H9 (cell line): ENCODE measurements at regions not wholly inside any gene's neighbourhood (a gene's known extent, or its start where the extent isn't known, plus 50 kb on each side); places are given as distances from the start of the nearest gene placed in this dataset.

Experiments used
- DNase-seq: peaks from one replicate; pipeline ENCODE4 v3.0.0-alpha.2; 2017
- H2AFZ ChIP-seq: one replicate; pipeline ENCODE4 v1.6.1; 2013; ENCODE audit warnings: mild to moderate bottlenecking, low read length, control low read depth, moderate library complexity
- H2AK5ac ChIP-seq: 2 replicates; pipeline ENCODE4 v1.6.1; 2013; ENCODE audit warnings: low read length, control low read depth, mixed read lengths; ENCODE audit not compliant: insufficient read length
- H2BK120ac ChIP-seq: one replicate; pipeline ENCODE4 v1.6.1; 2013; ENCODE audit warnings: low read depth, mild to moderate bottlenecking, low read length, control low read depth, inconsistent platforms; ENCODE audit not compliant: poor library complexity, severe bottlenecking
- H2BK12ac ChIP-seq: 2 replicates; pipeline ENCODE4 v1.6.1; 2013; ENCODE audit warnings: low read length, control low read depth, mixed read lengths, low read depth; ENCODE audit not compliant: insufficient read length
- H2BK15ac ChIP-seq: 2 replicates; pipeline ENCODE4 v1.6.1; 2013; ENCODE audit warnings: low read depth, low read length, control low read depth
- H2BK20ac ChIP-seq: one replicate; pipeline ENCODE4 v1.6.1; 2013; ENCODE audit warnings: low read depth, mild to moderate bottlenecking, low read length, control low read depth, inconsistent platforms; ENCODE audit not compliant: poor library complexity, severe bottlenecking
- H2BK5ac ChIP-seq: 2 replicates; pipeline ENCODE4 v1.6.1; 2013; ENCODE audit warnings: low read length, control low read depth, mixed read lengths; ENCODE audit not compliant: insufficient read length
- H3K14ac ChIP-seq: 2 replicates; pipeline ENCODE4 v1.6.1; 2013; ENCODE audit warnings: low read length, control low read depth; ENCODE audit not compliant: insufficient read depth
- H3K18ac ChIP-seq: 2 replicates; pipeline ENCODE4 v1.6.1; 2013; ENCODE audit warnings: low read depth, mild to moderate bottlenecking, mixed read lengths, low read length, control low read depth; ENCODE audit not compliant: insufficient read length
- H3K23ac ChIP-seq: 2 replicates; pipeline ENCODE4 v1.6.1; 2013; ENCODE audit warnings: low read length, control low read depth, mixed read lengths, low read depth; ENCODE audit not compliant: insufficient read length
- H3K23me2 ChIP-seq: 2 replicates; pipeline ENCODE4 v1.6.1; 2013; ENCODE audit warnings: low read depth, mild to moderate bottlenecking, mixed read lengths, low read length, control low read depth; ENCODE audit not compliant: insufficient read length, poor library complexity, severe bottlenecking
- H3K27ac ChIP-seq: 2 replicates; pipeline ENCODE4 v1.5.1; 2013; ENCODE audit warnings: low read length, control low read depth, mixed read lengths, low read depth; ENCODE audit not compliant: insufficient read length
- H3K27me3 ChIP-seq: 2 replicates; pipeline ENCODE4 v1.6.1; 2013; ENCODE audit warnings: low read length, control low read depth, inconsistent platforms; ENCODE audit not compliant: insufficient read depth
- H3K4ac ChIP-seq: 2 replicates; pipeline ENCODE4 v1.6.1; 2013; ENCODE audit warnings: low read depth, mild to moderate bottlenecking, control low read depth, inconsistent platforms, low read length, moderate library complexity
- H3K4me1 ChIP-seq: 2 replicates; pipeline ENCODE4 v1.6.1; 2013; ENCODE audit warnings: low read length, control low read depth, inconsistent platforms; ENCODE audit not compliant: insufficient read depth
- H3K4me2 ChIP-seq: 2 replicates; pipeline ENCODE4 v1.6.1; 2013; ENCODE audit warnings: low read length, control low read depth, mixed read lengths; ENCODE audit not compliant: insufficient read length, insufficient read depth
- H3K56ac ChIP-seq: 2 replicates; pipeline ENCODE4 v1.6.1; 2013; ENCODE audit warnings: low read depth, mild to moderate bottlenecking, mixed read lengths, low read length, control low read depth; ENCODE audit not compliant: insufficient read length
- H3K79me1 ChIP-seq: 2 replicates; pipeline ENCODE4 v1.6.1; 2013; ENCODE audit warnings: low read depth, mild to moderate bottlenecking, moderate library complexity, low read length, control low read depth, inconsistent platforms; ENCODE audit not compliant: insufficient read depth, poor library complexity, severe bottlenecking
- H3K79me2 ChIP-seq: 2 replicates; pipeline ENCODE4 v1.6.1; 2013; ENCODE audit warnings: low read length, control low read depth, inconsistent platforms; ENCODE audit not compliant: insufficient read depth
- H3K9ac ChIP-seq: 2 replicates; pipeline ENCODE4 v1.6.1; 2013; ENCODE audit warnings: low read length, control low read depth, mixed read lengths; ENCODE audit not compliant: insufficient read length; ENCODE audit errors: extremely low read depth
- H3K9me3 ChIP-seq: one replicate; pipeline ENCODE4 v1.6.1; 2013; ENCODE audit warnings: low read depth, low read length, inconsistent platforms; ENCODE audit not compliant: control insufficient read depth
- H3T11ph ChIP-seq: one replicate; pipeline ENCODE4 v1.6.1; 2013; ENCODE audit warnings: mild to moderate bottlenecking, low read length, control low read depth, inconsistent platforms
- H4K20me1 ChIP-seq: one replicate; pipeline ENCODE4 v1.6.1; 2013; ENCODE audit not compliant: control insufficient read depth, insufficient read length, insufficient read depth
- H4K5ac ChIP-seq: 2 replicates; pipeline ENCODE4 v1.6.1; 2013; ENCODE audit warnings: low read depth, mild to moderate bottlenecking, mixed read lengths, low read length, control low read depth; ENCODE audit not compliant: insufficient read length
- H4K8ac ChIP-seq: replicated peaks from 2 replicates; pipeline ENCODE4 v1.6.1; 2013; ENCODE audit warnings: low read length, control low read depth, mixed read lengths, low read depth; ENCODE audit not compliant: insufficient read length
- H4K91ac ChIP-seq: 2 replicates; pipeline ENCODE4 v1.6.1; 2013; ENCODE audit warnings: low read depth, mild to moderate bottlenecking, moderate library complexity, mixed read lengths, low read length, control low read depth; ENCODE audit not compliant: insufficient read length
- H3K27ac Mint-ChIP-seq, 3 experiments: 2 replicates in 2 of 3; 3 replicates in 1 of 3; pipeline ENCODE4 v1.8.0; 2020 to 2021; ENCODE audit warnings: mixed read lengths in 3 of 3, mild to moderate bottlenecking in 1 of 3, moderate library complexity in 1 of 3
- H3K27me3 Mint-ChIP-seq: 2 replicates; pipeline ENCODE4 v1.8.0; 2021; ENCODE audit warnings: low read depth, mild to moderate bottlenecking, moderate library complexity, mixed read lengths
- H3K36me3 Mint-ChIP-seq, 3 experiments: 2 replicates in 2 of 3; 3 replicates in 1 of 3; pipeline ENCODE4 v1.8.0; 2020 to 2021; ENCODE audit warnings: low read depth in 3 of 3, mixed read lengths in 3 of 3; ENCODE audit not compliant: insufficient read depth in 1 of 3
- H3K4me1 Mint-ChIP-seq, 2 experiments: 2 replicates each; pipeline ENCODE4 v1.8.0; 2020; ENCODE audit warnings: mixed read lengths in 2 of 2
- H3K4me3 Mint-ChIP-seq, 2 experiments: 2 replicates in 1 of 2; 3 replicates in 1 of 2; pipeline ENCODE4 v1.8.0; 2020 to 2021; ENCODE audit warnings: mild to moderate bottlenecking in 2 of 2, mixed read lengths in 2 of 2, moderate library complexity in 1 of 2
- H3K9me3 Mint-ChIP-seq, 2 experiments: 2 replicates in 1 of 2; 3 replicates in 1 of 2; pipeline ENCODE4 v1.8.0; 2020; ENCODE audit warnings: mild to moderate bottlenecking in 2 of 2, mixed read lengths in 2 of 2, moderate library complexity in 1 of 2
- CTCF ChIP-seq: fragments of 200-600 bp; sonication (generic); conservative IDR thresholded peaks from 3 replicates; pipeline ENCODE4 v1.8.0; 2021; ENCODE audit warnings: antibody characterized with exemption, mild to moderate bottlenecking
- WGBS: extraction: QIAGEN DNeasy Blood & Tissue Kit; methylation state at CpG from one replicate; pipeline ENCODE4 v1.1.7; 2013; ENCODE audit warnings: missing lambda C conversion rate, low lambda C conversion rate, mixed read lengths; ENCODE audit not compliant: insufficient read length; ENCODE audit errors: extremely low coverage; 5-methylcytosine and 5-hydroxymethylcytosine counted together

GRCh38 chr17:6352801-6353560, 81.9 kb downstream of the AIPL1 start:
- H3K4me1 ChIP-seq: no peaks in the 10 kb centered on the region
- no CpG with 5 or more reads among the region's 6 CpGs for WGBS
- no peaks in the 10 kb centered on the region for H4K20me1 ChIP-seq
- Mint-ChIP-seq H3K27ac (no peak overlapping the region), H3K4me1 (peaks cover 0 to 2% of the 10 kb centered on the region in 2 experiments; a peak in 1 of 4 replicates), H3K36me3 (no peaks in the 10 kb centered on the region; a peak in 1 of 7 replicates), H3K9me3 (no peaks in the 10 kb centered on the region), H3K27me3 (no peaks in the 10 kb centered on the region), H3K4me3 (no peak overlapping the region)
- TF ChIP-seq CTCF: no peak
- no peak overlapping the region for H3T11ph ChIP-seq
- no peak overlapping the region for H2AK5ac ChIP-seq
- H4K5ac ChIP-seq: no peak overlapping the region
- H2BK15ac ChIP-seq: no peak overlapping the region
- H3K27me3 ChIP-seq: no peaks in the 10 kb centered on the region
- DNase-seq: no peak
- H4K91ac ChIP-seq: no peak overlapping the region
- no peaks in the 10 kb centered on the region for H3K79me1 ChIP-seq
- no peak overlapping the region for H3K56ac ChIP-seq
- no peak overlapping the region for H3K18ac ChIP-seq
- H4K8ac ChIP-seq: no peak overlapping the region
- H3K4ac ChIP-seq: no peak overlapping the region
- no peak overlapping the region for H3K27ac ChIP-seq
- no peak overlapping the region for H3K9ac ChIP-seq
- H3K79me2 ChIP-seq: no peaks in the 10 kb centered on the region
- no peak overlapping the region for H3K14ac ChIP-seq
- H2BK12ac ChIP-seq: no peak overlapping the region
- H2BK20ac ChIP-seq: no peak overlapping the region
- no peak overlapping the region for H2AFZ ChIP-seq
- no peak overlapping the region for H3K4me2 ChIP-seq
- H2BK5ac ChIP-seq: no peak overlapping the region
- H3K23me2 ChIP-seq: no peaks in the 10 kb centered on the region
- H3K9me3 ChIP-seq: no peaks in the 10 kb centered on the region
- no peak overlapping the region for H2BK120ac ChIP-seq
- H3K23ac ChIP-seq: no peak overlapping the region
